Thymus (tissue), 11 donors: ENCODE measurements at regions not wholly inside any gene's neighbourhood (a gene's known extent, or its start where the extent isn't known, plus 50 kb on each side); places are given as distances from the start of the nearest gene placed in this dataset.

Experiments
- DNase-seq, 9 donors: peaks; one replicate each; pipeline ENCODE4 v3.0.0-alpha.2; 2013; ENCODE audit warnings: low spot score in 9 of 9, low read depth in 6 of 9, missing footprints in 1 of 9
- H3K27ac ChIP-seq, 2 donors: one replicate each; pipeline ENCODE4 v1.5.1; 2013; ENCODE audit warnings: control low read depth in 1 of 2, low read depth in 1 of 2, low read length in 1 of 2, mild to moderate bottlenecking in 1 of 2, moderate library complexity in 1 of 2
- H3K27me3 ChIP-seq, 2 donors: one replicate each; pipeline ENCODE4 v1.5.1; 2013; ENCODE audit warnings: low read length in 1 of 2; ENCODE audit not compliant: control insufficient read depth in 2 of 2, insufficient read depth in 1 of 2
- H3K36me3 ChIP-seq, 2 donors: one replicate each; pipeline ENCODE4 v1.5.1; 2013; ENCODE audit warnings: low read length in 1 of 2, mild to moderate bottlenecking in 1 of 2, moderate library complexity in 1 of 2; ENCODE audit not compliant: control insufficient read depth in 2 of 2, insufficient read depth in 2 of 2
- H3K4me1 ChIP-seq, 2 donors: one replicate each; pipeline ENCODE4 v1.5.1; 2013; ENCODE audit warnings: low read length in 2 of 2; ENCODE audit not compliant: control insufficient read depth in 2 of 2, insufficient read depth in 2 of 2
- H3K4me3 ChIP-seq, 2 donors: one replicate each; pipeline ENCODE4 v1.5.1; 2013; ENCODE audit warnings: low read length in 2 of 2, control low read depth in 1 of 2, mild to moderate bottlenecking in 1 of 2
- H3K9me3 ChIP-seq, 2 donors: one replicate each; pipeline ENCODE4 v1.5.1; 2013; ENCODE audit warnings: low read length in 1 of 2, mild to moderate bottlenecking in 1 of 2; ENCODE audit not compliant: control insufficient read depth in 2 of 2, insufficient read depth in 1 of 2
- WGBS: extraction: QIAGEN DNeasy Blood & Tissue Kit; methylation state at CpG from one replicate; pipeline ENCODE4 v1.1.7; 2013; 5-methylcytosine and 5-hydroxymethylcytosine counted together
- donor health status: healthy.

DNA sequence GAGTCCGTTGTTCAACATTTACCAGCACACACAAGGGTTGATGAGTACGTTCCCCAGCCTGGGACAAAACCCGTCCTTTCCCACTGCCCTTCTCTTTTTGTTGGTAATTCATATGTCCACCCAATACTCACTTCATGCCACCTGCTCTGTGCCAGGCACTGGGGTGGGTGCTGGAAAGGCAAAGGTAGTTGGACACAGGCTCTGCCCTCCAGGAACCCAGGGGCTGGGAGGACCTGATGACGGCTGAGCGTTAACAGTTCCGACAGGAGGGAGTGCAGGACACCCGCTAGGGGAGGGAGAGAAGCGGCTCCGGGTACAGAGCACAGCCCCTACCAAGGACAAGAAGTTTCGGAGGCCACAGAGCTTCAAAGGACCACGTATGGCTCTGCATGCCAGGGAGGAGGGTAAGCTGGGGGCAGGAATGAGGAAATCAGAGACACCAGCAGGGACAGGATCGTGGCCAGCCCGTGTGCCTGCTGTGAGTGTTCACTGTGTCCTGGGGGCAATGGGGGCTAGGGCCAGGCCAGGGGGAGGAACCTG lies 134.1 kb upstream of the GPC1 start:
- H3K27ac ChIP-seq: no peak overlapping the region
- H3K4me1 ChIP-seq: no peaks in the 10 kb centered on the region
- no peaks in the 10 kb centered on the region for H3K36me3 ChIP-seq
- DNase-seq: no peak
- no peaks in the 10 kb centered on the region for H3K27me3 ChIP-seq
- H3K9me3 ChIP-seq: no peaks in the 10 kb centered on the region
- H3K4me3 ChIP-seq: no peak overlapping the region
- WGBS: 92% methylated on average over 13 of the region's 13 CpGs

DNA sequence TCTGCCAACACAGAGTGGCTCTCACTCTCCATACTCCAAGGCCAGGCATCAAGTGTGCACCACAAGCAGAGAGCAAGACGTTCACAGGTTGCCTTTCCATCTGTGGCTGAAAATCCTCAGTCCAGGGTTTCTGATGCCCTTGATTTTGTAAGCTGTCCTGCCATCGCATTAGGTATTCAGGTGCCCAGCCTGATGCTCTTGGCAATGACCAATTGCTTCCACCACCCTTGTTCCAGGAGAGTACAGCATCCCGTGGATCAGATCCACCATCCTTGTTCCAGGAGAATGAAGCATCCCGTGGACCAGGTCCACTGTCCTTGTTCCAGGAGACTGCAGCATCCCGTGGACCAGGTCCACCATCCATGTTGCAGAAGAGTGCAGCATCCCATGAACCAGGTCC lies 133.4 kb upstream of the GPC1 start:
- Histone ChIP-seq H3K27me3 (no peaks in the 10 kb centered on the region), H3K36me3 (no peaks in the 10 kb centered on the region), H3K27ac (no peak overlapping the region), H3K4me1 (no peaks in the 10 kb centered on the region), H3K4me3 (no peak overlapping the region), H3K9me3 (no peaks in the 10 kb centered on the region)
- DNase-seq: no peak
- WGBS: 96% methylated on average over 5 of the region's 5 CpGs

DNA sequence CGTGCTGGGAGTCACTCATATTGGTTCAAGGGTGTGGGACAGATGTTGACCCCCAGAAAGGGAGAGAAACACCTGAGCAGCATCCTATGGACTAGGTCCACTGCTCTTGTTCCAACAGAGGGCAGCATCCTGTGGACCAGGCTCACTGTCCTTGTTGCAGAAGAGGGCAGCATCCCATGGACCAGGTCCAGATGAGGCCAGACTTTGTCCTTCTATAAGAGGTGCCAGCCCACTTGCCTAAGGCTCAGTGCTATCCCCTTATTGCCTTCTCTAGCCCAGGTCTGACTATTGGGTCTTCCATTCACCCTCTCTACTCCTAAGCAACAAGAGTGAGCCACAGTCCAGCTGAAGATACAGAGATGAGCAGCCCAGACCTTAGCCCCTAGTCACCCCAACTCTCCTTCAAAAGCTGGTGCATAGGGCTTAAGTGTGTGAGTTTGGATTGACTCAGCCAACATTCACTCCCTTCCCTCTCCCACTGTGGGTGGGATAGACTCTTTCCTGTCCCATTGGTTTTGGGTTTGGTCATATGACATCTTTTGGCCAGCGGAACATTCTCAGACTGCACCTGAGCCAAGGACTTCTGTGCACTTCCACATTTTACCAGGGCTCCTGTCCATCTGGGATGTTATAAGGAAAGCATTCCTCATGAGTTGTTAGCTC lies 132.4 kb upstream of the GPC1 start:
- no peaks in the 10 kb centered on the region for H3K9me3 ChIP-seq
- no peaks in the 10 kb centered on the region for H3K4me1 ChIP-seq
- no peaks in the 10 kb centered on the region for H3K27me3 ChIP-seq
- no peak for DNase-seq
- WGBS: 92% methylated on average over 2 of the region's 2 CpGs
- no peak overlapping the region for H3K27ac ChIP-seq
- no peak overlapping the region for H3K4me3 ChIP-seq
- no peaks in the 10 kb centered on the region for H3K36me3 ChIP-seq

DNA sequence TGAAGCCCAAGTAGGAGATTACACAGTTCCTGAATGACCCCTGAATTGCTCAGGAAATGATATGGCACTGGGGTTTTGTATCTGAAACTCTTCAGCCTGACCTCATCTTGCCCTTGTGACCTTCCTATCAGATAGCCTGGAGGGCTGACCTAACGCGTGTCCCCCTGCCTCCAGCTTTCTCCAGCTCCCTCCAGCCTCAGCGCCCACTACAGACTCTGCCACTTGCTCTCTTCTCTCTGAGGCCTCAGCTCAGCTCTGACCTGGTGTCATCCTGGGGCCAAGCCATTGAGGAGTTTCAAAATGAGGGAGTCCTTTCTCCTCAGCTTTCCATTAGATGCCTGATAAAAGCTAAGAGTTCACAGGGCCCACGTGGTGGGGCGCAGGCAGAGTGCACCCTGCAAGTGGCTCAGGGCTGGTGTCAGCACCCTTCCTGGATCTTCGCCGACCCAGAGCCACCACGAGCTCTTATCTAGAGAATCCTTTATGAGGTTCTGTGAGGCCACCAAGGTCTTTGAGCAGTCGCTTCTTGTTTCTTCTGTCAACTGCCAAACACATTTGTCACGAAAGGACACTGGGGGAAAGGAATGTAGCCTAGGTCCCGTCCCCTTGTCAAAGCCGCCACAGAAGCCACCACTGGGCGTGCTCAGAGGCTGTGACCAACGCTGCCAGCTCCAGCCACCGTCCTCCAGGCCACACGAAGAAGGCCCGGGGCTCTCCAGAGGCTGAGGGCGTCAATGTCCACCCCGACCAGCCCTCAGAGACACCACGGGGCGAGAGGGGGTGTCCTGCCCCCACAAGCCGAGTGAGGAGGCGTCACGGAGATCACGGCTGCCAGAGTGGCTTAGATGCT lies 131.3 kb upstream of the GPC1 start:
- 84% methylated on average over 25 of the region's 25 CpGs for WGBS
- no peak overlapping the region for H3K4me3 ChIP-seq
- DNase-seq: no peak
- H3K27ac ChIP-seq: no peak overlapping the region
- no peaks in the 10 kb centered on the region for H3K9me3 ChIP-seq
- H3K36me3 ChIP-seq: no peaks in the 10 kb centered on the region
- H3K4me1 ChIP-seq: no peaks in the 10 kb centered on the region
- no peaks in the 10 kb centered on the region for H3K27me3 ChIP-seq

DNA sequence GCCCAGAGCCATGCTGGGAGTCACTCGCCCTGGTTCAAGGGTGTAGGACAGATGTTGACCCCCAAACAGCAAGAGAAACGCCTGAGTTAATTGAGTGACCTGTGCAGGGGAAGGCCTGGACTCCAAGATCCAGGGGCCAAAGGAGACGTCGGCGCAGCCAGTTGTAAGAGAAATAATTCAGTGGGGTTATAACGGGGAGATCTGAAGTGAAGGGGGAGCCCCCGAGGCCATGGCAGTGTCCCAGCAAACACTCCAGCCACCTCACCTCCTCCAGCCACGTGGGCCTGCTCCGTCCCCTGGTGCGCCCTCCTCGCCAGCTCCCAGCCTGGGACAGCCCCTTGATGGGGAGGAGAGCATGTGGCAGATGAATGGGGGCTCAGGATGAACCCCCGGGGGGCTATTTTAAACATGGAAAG lies 130.7 kb upstream of the GPC1 start:
- Histone ChIP-seq H3K27me3 (no peaks in the 10 kb centered on the region), H3K27ac (no peak overlapping the region), H3K9me3 (no peaks in the 10 kb centered on the region), H3K4me1 (no peaks in the 10 kb centered on the region), H3K36me3 (no peaks in the 10 kb centered on the region), H3K4me3 (no peak overlapping the region)
- 86% methylated on average over 12 of the region's 12 CpGs for WGBS
- no peak for DNase-seq

DNA sequence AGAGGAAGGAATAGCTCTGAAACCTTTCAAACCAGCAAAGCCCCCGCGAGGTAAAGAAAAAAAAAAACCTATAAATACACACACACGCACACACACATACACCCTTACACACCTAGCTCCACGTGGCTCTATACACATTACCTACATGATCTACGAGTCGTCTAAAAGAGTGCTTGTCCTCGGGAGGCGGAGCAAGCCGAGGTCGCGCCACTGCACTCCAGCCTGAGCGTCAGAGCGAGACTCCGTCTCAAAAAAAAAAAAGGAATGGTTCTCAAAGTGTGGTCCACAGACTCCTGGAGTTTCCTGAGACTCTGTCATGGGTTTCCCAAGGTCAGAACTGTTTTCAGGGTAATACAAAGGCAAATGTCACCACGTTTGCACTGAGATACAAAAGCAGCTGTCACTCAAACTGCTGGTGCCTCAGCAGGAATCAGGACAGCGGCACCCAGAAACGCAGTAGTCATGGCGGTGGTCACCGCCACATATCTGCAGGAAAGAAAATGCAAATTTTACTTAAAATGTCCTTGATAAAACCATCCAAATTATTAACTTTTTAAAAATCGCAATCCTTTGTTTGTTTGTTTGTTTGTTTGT lies 130.0 kb upstream of the GPC1 start:
- Histone ChIP-seq H3K9me3 (no peaks in the 10 kb centered on the region), H3K4me1 (no peaks in the 10 kb centered on the region), H3K27me3 (no peaks in the 10 kb centered on the region), H3K36me3 (no peaks in the 10 kb centered on the region), H3K4me3 (no peak overlapping the region), H3K27ac (no peak overlapping the region)
- DNase-seq: no peak
- 75% methylated on average over 20 of the region's 20 CpGs for WGBS

DNA sequence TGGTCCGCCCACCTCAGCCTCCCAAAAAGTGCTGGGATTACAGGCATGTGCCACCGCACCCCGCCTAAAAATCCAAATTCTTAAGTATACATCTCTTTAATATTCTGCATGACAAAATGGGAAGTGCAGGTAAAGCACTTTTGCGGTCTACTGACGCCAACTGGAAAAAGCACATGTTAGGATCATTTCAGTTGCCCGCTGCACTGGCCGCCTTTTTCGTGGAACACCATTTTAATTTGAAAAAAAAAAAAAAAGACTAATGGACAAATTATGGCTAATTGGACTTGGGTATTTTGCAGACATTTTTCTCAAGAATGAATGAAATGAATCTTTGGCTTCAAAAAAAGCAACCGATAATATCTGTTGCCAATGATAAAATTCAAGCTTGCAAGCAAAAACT lies 129.3 kb upstream of the GPC1 start:
- Histone ChIP-seq H3K4me1 (no peaks in the 10 kb centered on the region), H3K27me3 (no peaks in the 10 kb centered on the region), H3K9me3 (no peaks in the 10 kb centered on the region), H3K4me3 (no peak overlapping the region), H3K36me3 (no peaks in the 10 kb centered on the region), H3K27ac (no peak overlapping the region)
- WGBS: 96% methylated on average over 9 of the region's 9 CpGs
- no peak for DNase-seq

DNA sequence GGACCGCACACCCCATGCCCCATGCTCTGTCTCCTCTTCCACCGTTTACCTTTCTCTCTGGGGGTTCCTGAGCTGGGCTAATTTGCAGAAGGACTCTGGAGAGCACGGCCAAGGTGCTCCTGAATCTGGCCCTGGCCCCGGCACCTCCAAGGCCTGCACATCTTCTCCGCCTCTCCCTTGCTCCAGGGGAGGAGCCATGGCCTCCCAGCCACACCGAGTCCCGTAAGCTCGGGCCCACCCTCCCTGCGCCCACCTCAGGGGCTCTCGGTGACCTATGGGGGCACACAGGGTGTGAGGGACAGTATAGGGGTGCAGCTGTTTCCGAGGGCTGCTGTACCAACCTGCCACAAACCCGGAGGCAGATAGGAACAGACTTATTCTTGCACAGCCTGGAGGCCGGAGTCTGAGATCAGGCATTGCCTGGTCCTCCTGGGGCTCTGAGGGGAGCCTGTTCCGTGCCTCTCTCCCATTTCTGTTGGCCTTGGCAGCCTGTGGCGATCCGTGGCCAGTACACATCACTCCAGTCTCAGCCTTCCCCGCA lies 127.3 kb upstream of the GPC1 start:
- no peak overlapping the region for H3K4me3 ChIP-seq
- H3K27me3 ChIP-seq: no peaks in the 10 kb centered on the region
- no peak for DNase-seq
- WGBS: 91% methylated on average over 17 of the region's 17 CpGs
- H3K9me3 ChIP-seq: no peaks in the 10 kb centered on the region
- H3K27ac ChIP-seq: no peak overlapping the region
- no peaks in the 10 kb centered on the region for H3K4me1 ChIP-seq
- no peaks in the 10 kb centered on the region for H3K36me3 ChIP-seq

DNA sequence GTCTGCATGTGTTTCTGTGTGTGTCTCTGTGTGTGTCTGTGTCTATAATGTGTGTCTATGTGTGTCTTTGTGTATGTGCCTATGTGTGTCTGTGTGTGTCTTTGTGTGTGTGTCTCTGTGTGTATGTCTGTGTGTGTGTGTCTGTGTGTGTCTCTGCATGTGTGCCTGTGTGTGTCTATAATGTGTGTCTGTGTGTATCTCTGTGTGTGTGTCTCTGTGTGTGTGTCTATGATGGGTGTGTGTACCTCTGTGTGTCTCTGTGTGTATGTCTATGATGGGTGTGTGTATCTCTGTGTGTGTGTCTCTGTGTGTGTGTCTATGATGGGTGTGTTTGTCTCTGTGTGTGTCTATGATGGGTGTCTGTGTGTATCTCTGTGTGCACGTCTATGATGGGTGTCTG lies 126.2 kb upstream of the GPC1 start:
- no peak for DNase-seq
- H3K4me3 ChIP-seq: no peak overlapping the region
- H3K9me3 ChIP-seq: no peaks in the 10 kb centered on the region
- H3K4me1 ChIP-seq: no peaks in the 10 kb centered on the region
- no peak overlapping the region for H3K27ac ChIP-seq
- WGBS: 74% methylated on average over 1 of the region's 1 CpG
- H3K27me3 ChIP-seq: no peaks in the 10 kb centered on the region
- no peaks in the 10 kb centered on the region for H3K36me3 ChIP-seq
